Coronary artery (tissue), 2 donors: ENCODE measurements at regions not wholly inside any gene's neighbourhood (a gene's known extent, or its start where the extent isn't known, plus 50 kb on each side); places are given as distances from the start of the nearest gene placed in this dataset.

ENCODE experiments used
- DNase-seq: peaks from one replicate; pipeline ENCODE4 v3.0.0-alpha.2; 2017; ENCODE audit warnings: low spot score
- H3K27ac ChIP-seq, 2 donors: fragments of 200-600 bp; sonication (generic); one replicate each; pipeline ENCODE4 v1.5.1; 2016 to 2019
- H3K4me3 ChIP-seq: fragments of 200-600 bp; sonication (generic); 2 replicates; pipeline ENCODE4 v1.5.1; 2016; ENCODE audit warnings: mild to moderate bottlenecking, moderate library complexity
- CTCF ChIP-seq: fragments of 200-600 bp; sonication (generic); IDR thresholded peaks from one replicate; pipeline ENCODE4 v1.5.1; 2019; ENCODE audit warnings: antibody characterized with exemption

- Histone ChIP-seq H3K27ac (no peak overlapping the region), H3K4me3 (no peak overlapping the region)
- no peak for TF ChIP-seq CTCF
- peak; percentile 12 for DNase-seq
These were observed 51.3 kb upstream of the FAM180A start for GRCh38 chr7:135799881-135800280.
